HepG2 (cell line): ENCODE measurements at regions not wholly inside any gene's neighbourhood (a gene's known extent, or its start where the extent isn't known, plus 50 kb on each side); places are given as distances from the start of the nearest gene placed in this dataset.

Experiments used
- E2F5 ChIP-seq: sonication (generic); formaldehyde crosslinking; conservative IDR thresholded peaks from 2 replicates; pipeline ENCODE4 v1.4.0; 2020; ENCODE audit warnings: missing genetic modification reagents
- ELF3 ChIP-seq: IDR thresholded peaks from 2 replicates; pipeline ENCODE4 v1.6.1; 2016; ENCODE audit warnings: missing genetic modification reagents, missing compliant biosample characterization
- EP300 ChIP-seq, 3 experiments: sonication (generic) in 1 of 3; formaldehyde crosslinking in 1 of 3; IDR thresholded peaks; 2 replicates each; pipeline versions ENCODE4 v1.5.1 to v1.6.1; 2011 to 2020; ENCODE audit warnings: low read depth in 2 of 3, low read length in 2 of 3, borderline replicate concordance in 1 of 3, improper control_type of control experiment in 1 of 3, mild to moderate bottlenecking in 1 of 3, missing genetic modification reagents in 1 of 3, moderate library complexity in 1 of 3
- ETV5 ChIP-seq: IDR thresholded peaks from 2 replicates; pipeline ENCODE4 v1.6.1; 2018; ENCODE audit warnings: missing biosample characterization, missing genetic modification reagents, inconsistent platforms, borderline replicate concordance
- FLYWCH1 ChIP-seq: sonication (generic); formaldehyde crosslinking; IDR thresholded peaks from 2 replicates; pipeline ENCODE4 v1.8.1; 2023; ENCODE audit warnings: mild to moderate bottlenecking, missing genetic modification reagents
- GFI1 ChIP-seq: sonication (generic); formaldehyde crosslinking; IDR thresholded peaks from 2 replicates; pipeline ENCODE4 v1.5.0; 2020; ENCODE audit warnings: missing genetic modification reagents, mild to moderate bottlenecking, borderline replicate concordance
- HNF1B ChIP-seq: sonication (generic); formaldehyde crosslinking; IDR thresholded peaks from 2 replicates; pipeline ENCODE4 v1.5.1; 2020; ENCODE audit warnings: mild to moderate bottlenecking, moderate library complexity, missing genetic modification reagents
- JUN ChIP-seq: sonication (generic); formaldehyde crosslinking; IDR thresholded peaks from 2 replicates; pipeline ENCODE4 v1.4.0; 2020; ENCODE audit warnings: mild to moderate bottlenecking, missing genetic modification reagents
- NR0B2 ChIP-seq: sonication (generic); formaldehyde crosslinking; IDR thresholded peaks from 2 replicates; pipeline ENCODE4 v1.4.0; 2020; ENCODE audit warnings: mild to moderate bottlenecking, missing genetic modification reagents
- SATB2 ChIP-seq: sonication (generic); formaldehyde crosslinking; IDR thresholded peaks from 2 replicates; pipeline ENCODE4 v1.5.0; 2020; ENCODE audit warnings: missing genetic modification reagents
- SMARCC2 ChIP-seq: fragments of 450-650 bp; IDR thresholded peaks from 2 replicates; pipeline ENCODE4 v1.6.1; 2017; ENCODE audit warnings: antibody characterized with exemption, mild to moderate bottlenecking
- SRY ChIP-seq: sonication (generic); formaldehyde crosslinking; IDR thresholded peaks from 2 replicates; pipeline ENCODE4 v1.8.0; 2022; ENCODE audit warnings: mild to moderate bottlenecking, missing genetic modification reagents
- ZFP36L1 ChIP-seq: sonication (generic); formaldehyde crosslinking; IDR thresholded peaks from 2 replicates; pipeline ENCODE4 v1.8.0; 2022; ENCODE audit warnings: mild to moderate bottlenecking, missing genetic modification reagents, moderate library complexity
- ZNF280D ChIP-seq: sonication (generic); formaldehyde crosslinking; IDR thresholded peaks from 2 replicates; pipeline ENCODE4 v1.5.1; 2020; ENCODE audit warnings: mild to moderate bottlenecking, missing genetic modification reagents
- ZNF3 ChIP-seq: IDR thresholded peaks from 2 replicates; pipeline ENCODE4 v1.7.0; 2017; ENCODE audit warnings: inconsistent platforms
- ZNF382 ChIP-seq: sonication (generic); formaldehyde crosslinking; IDR thresholded peaks from 2 replicates; pipeline ENCODE4 v1.5.0; 2020; ENCODE audit warnings: missing genetic modification reagents, mild to moderate bottlenecking, borderline replicate concordance
- ZNF431 ChIP-seq: sonication (generic); formaldehyde crosslinking; IDR thresholded peaks from 2 replicates; pipeline ENCODE4 v1.9.0; 2022; ENCODE audit warnings: missing genetic modification reagents, low read depth, mild to moderate bottlenecking, borderline replicate concordance
- ZNF577 ChIP-seq: sonication (generic); formaldehyde crosslinking; IDR thresholded peaks from 2 replicates; pipeline ENCODE4 v1.4.0; 2020; ENCODE audit warnings: mild to moderate bottlenecking, low read depth, missing genetic modification reagents, borderline replicate concordance
- ZNF607 ChIP-seq: sonication (generic); formaldehyde crosslinking; IDR thresholded peaks from 2 replicates; pipeline ENCODE4 v1.5.1; 2020; ENCODE audit warnings: missing genetic modification reagents, mild to moderate bottlenecking, borderline replicate concordance
- ZNF724P ChIP-seq: sonication (generic); formaldehyde crosslinking; IDR thresholded peaks from 2 replicates; pipeline ENCODE4 v1.8.0; 2022; ENCODE audit warnings: missing genetic modification reagents, borderline replicate concordance
- ZNF777 ChIP-seq: sonication (generic); formaldehyde crosslinking; IDR thresholded peaks from 2 replicates; pipeline ENCODE4 v1.4.0; 2020; ENCODE audit warnings: missing genetic modification reagents
- TF ChIP-seq, protein P1 (sequence below): sonication (generic); formaldehyde crosslinking; conservative IDR thresholded peaks from 2 replicates; pipeline ENCODE4 v1.8.0; 2022; ENCODE audit warnings: mild to moderate bottlenecking, moderate library complexity, missing genetic modification reagents

GRCh38 chr6:131519670-131520436, 53.2 kb upstream of the ARG1 start (continued):
- peak; percentile 54; the same call in 1 of the 2 replicates for TF ChIP-seq ZNF280D
- TF ChIP-seq SMARCC2, result no peak
- TF ChIP-seq FLYWCH1, result no peak
- TF ChIP-seq ZNF431 (CRISPR knock-in tag), result no peak
- TF ChIP-seq HNF1B, result no peak
- TF ChIP-seq ZNF382 (CRISPR knock-in tag), result no peak
- no peak for TF ChIP-seq E2F5 (CRISPR knock-in tag)
- no peak for TF ChIP-seq ZFP36L1 (CRISPR knock-in tag)
- TF ChIP-seq, protein P1, sequence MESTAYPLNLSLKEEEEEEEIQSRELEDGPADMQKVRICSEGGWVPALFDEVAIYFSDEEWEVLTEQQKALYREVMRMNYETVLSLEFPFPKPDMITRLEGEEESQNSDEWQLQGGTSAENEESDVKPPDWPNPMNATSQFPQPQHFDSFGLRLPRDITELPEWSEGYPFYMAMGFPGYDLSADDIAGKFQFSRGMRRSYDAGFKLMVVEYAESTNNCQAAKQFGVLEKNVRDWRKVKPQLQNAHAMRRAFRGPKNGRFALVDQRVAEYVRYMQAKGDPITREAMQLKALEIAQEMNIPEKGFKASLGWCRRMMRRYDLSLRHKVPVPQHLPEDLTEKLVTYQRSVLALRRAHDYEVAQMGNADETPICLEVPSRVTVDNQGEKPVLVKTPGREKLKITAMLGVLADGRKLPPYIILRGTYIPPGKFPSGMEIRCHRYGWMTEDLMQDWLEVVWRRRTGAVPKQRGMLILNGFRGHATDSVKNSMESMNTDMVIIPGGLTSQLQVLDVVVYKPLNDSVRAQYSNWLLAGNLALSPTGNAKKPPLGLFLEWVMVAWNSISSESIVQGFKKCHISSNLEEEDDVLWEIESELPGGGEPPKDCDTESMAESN (CRISPR knock-in tag), result no peak; the same call in 1 of the 2 replicates
- no peak for TF ChIP-seq EP300 (IDR thresholded peaks at IDR 0.05; ENCODE audit: low read depth in 2 of 2, low read length in 2 of 2)
- no peak for TF ChIP-seq EP300 (CRISPR knock-in tag; IDR thresholded peaks at IDR 0.05; ENCODE audit: borderline replicate concordance)
- TF ChIP-seq ZNF607 (CRISPR knock-in tag), result no peak
- 0 out of 2 replicates have a peak, but pooled peaks have one; percentile 33 for TF ChIP-seq ETV5 (CRISPR knock-in tag)
- TF ChIP-seq ELF3 (CRISPR knock-in tag), result no peak
- TF ChIP-seq ZNF577 (CRISPR knock-in tag), result no peak
- no peak for TF ChIP-seq GFI1 (CRISPR knock-in tag)
- TF ChIP-seq SATB2 (CRISPR knock-in tag), result no peak
- TF ChIP-seq ZNF724P (CRISPR knock-in tag), result no peak
- no peak for TF ChIP-seq NR0B2 (CRISPR knock-in tag)
- TF ChIP-seq ZNF3 (CRISPR knock-in tag), result no peak
- TF ChIP-seq SRY (CRISPR knock-in tag), result no peak
- TF ChIP-seq ZNF777, result no peak
- TF ChIP-seq JUN, result 0 out of 2 replicates have a peak, but pooled peaks have one; percentile 38
